Testis (tissue), 2 donors: ENCODE measurements at regions not wholly inside any gene's neighbourhood (a gene's known extent, or its start where the extent isn't known, plus 50 kb on each side); places are given as distances from the start of the nearest gene placed in this dataset.

Source experiments
- POLR2A ChIP-seq: fragments of 450-650 bp; IDR thresholded peaks from one replicate; pipeline ENCODE4 v1.6.1; 2017; ENCODE audit warnings: antibody characterized with exemption, mild to moderate bottlenecking, moderate library complexity
- TF ChIP-seq, protein P1 (sequence below), 3 experiments: fragments of 450-650 bp in 2 of 3; fragments of 200-600 bp in 1 of 3; sonication (generic) in 1 of 3; IDR thresholded peaks; one replicate each; pipeline ENCODE4 v1.5.1; 2016 to 2019; ENCODE audit warnings: antibody characterized with exemption in 3 of 3, mild to moderate bottlenecking in 2 of 3, moderate library complexity in 1 of 3

DNA sequence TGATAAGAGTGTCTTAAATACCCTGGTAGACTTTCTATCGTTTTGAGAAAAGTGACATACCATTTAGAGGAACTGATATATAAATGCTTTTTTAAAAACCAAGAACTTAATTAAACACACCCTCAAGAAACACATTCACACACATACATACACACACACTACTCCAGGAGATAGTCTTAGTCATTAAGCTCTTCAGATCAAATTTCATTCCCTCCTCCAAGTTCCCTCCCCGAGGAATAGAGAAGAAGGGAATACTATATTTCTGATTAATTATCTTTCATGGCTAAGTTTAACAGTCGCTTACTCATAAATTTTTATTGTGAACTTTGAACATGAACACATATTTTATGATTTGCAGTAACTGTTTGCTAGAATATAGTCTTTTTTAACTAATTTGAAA is 1109.5 kb downstream of the SLITRK1 start:
- TF ChIP-seq, protein P1, sequence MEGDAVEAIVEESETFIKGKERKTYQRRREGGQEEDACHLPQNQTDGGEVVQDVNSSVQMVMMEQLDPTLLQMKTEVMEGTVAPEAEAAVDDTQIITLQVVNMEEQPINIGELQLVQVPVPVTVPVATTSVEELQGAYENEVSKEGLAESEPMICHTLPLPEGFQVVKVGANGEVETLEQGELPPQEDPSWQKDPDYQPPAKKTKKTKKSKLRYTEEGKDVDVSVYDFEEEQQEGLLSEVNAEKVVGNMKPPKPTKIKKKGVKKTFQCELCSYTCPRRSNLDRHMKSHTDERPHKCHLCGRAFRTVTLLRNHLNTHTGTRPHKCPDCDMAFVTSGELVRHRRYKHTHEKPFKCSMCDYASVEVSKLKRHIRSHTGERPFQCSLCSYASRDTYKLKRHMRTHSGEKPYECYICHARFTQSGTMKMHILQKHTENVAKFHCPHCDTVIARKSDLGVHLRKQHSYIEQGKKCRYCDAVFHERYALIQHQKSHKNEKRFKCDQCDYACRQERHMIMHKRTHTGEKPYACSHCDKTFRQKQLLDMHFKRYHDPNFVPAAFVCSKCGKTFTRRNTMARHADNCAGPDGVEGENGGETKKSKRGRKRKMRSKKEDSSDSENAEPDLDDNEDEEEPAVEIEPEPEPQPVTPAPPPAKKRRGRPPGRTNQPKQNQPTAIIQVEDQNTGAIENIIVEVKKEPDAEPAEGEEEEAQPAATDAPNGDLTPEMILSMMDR (IDR thresholded peaks at IDR 0.05), result no peak
- no peak for TF ChIP-seq POLR2A
